IMR-90 (cell line): ENCODE measurements at regions not wholly inside any gene's neighbourhood (a gene's known extent, or its start where the extent isn't known, plus 50 kb on each side); places are given as distances from the start of the nearest gene placed in this dataset.

Experiments used
- ATAC-seq: fragments of 200-7000 bp; cut with Tn5 transposase; 2 replicates; pipeline ENCODE4 v1.9.1; 2020; ENCODE audit warnings: low read depth, mild to moderate bottlenecking, moderate library complexity
- BruUV-seq: library from RNA; stranded (reverse); fragments of 400-500 nt; replicated peaks from 2 replicates; lab custom pipeline; 2021; lab: Mats Ljungman, UMichigan
- CTCF ChIA-PET: fragments of 300-600 bp; formaldehyde crosslinking; extraction: SDS; loops from one replicate; lab custom pipeline; 2021; ENCODE audit warnings: antibody characterized with exemption; lab: Yijun Ruan, JAX
- POLR2A ChIA-PET: fragments of 300-600 bp; sonication (Branson Sonifier 250); formaldehyde crosslinking; loops from one replicate; lab custom pipeline; 2022; ENCODE audit warnings: antibody characterized with exemption; ENCODE audit not compliant: unreplicated experiment; lab: Charles Lee
- DNase-seq: peaks from one replicate; pipeline ENCODE4 v3.0.0; 2013
- H2AFZ ChIP-seq: replicated peaks from 2 replicates; pipeline ENCODE3; 2013; ENCODE audit warnings: low read length, mild to moderate bottlenecking; ENCODE audit not compliant: poor library complexity
- H2AK5ac ChIP-seq: 2 replicates; pipeline ENCODE4 v1.6.1; 2013; ENCODE audit warnings: low read depth, low read length, inconsistent platforms
- H2AK9ac ChIP-seq: replicated peaks from 2 replicates; pipeline ENCODE3; 2013; ENCODE audit warnings: mild to moderate bottlenecking, low read depth, low read length, moderate library complexity; ENCODE audit not compliant: poor library complexity
- H2BK120ac ChIP-seq: 2 replicates; pipeline ENCODE4 v1.6.1; 2013; ENCODE audit warnings: low read depth, low read length, inconsistent platforms
- H2BK15ac ChIP-seq: 3 replicates; pipeline ENCODE4 v1.6.1; 2013; ENCODE audit warnings: low read depth, low read length, inconsistent platforms
- H2BK20ac ChIP-seq: 2 replicates; pipeline ENCODE4 v1.6.1; 2013; ENCODE audit warnings: low read depth, mild to moderate bottlenecking, inconsistent platforms, low read length, moderate library complexity
- H2BK5ac ChIP-seq: 2 replicates; pipeline ENCODE4 v1.6.1; 2013; ENCODE audit warnings: mild to moderate bottlenecking, low read depth, low read length, inconsistent platforms; ENCODE audit not compliant: poor library complexity, severe bottlenecking
- H3K14ac ChIP-seq: replicated peaks from 2 replicates; pipeline ENCODE4 v1.6.1; 2013; ENCODE audit warnings: low read depth, low read length, inconsistent platforms
- H3K18ac ChIP-seq: 2 replicates; pipeline ENCODE4 v1.6.1; 2013; ENCODE audit warnings: low read depth, low read length, control low read depth
- H3K23ac ChIP-seq: 2 replicates; pipeline ENCODE4 v1.6.1; 2013; ENCODE audit warnings: low read depth, low read length, inconsistent platforms
- H3K27ac ChIP-seq: 2 replicates; pipeline ENCODE4 v1.5.1; 2013; ENCODE audit warnings: mild to moderate bottlenecking, control low read depth, low read length; ENCODE audit not compliant: insufficient read depth
- H3K27me3 ChIP-seq: 2 replicates; pipeline ENCODE4 v1.6.1; 2013; ENCODE audit warnings: low read length; ENCODE audit not compliant: control insufficient read depth, insufficient read depth
- H3K36me3 ChIP-seq: 2 replicates; pipeline ENCODE4 v1.6.1; 2013; ENCODE audit warnings: low read length, mixed read lengths; ENCODE audit not compliant: control insufficient read depth, insufficient read depth
- H3K4ac ChIP-seq: 2 replicates; pipeline ENCODE4 v1.6.1; 2013; ENCODE audit warnings: low read depth, low read length, inconsistent platforms
- H3K4me1 ChIP-seq: 2 replicates; pipeline ENCODE4 v1.6.1; 2013; ENCODE audit warnings: low read length, mixed read lengths; ENCODE audit not compliant: control insufficient read depth, insufficient read depth
- H3K4me2 ChIP-seq: 2 replicates; pipeline ENCODE4 v1.6.1; 2013; ENCODE audit warnings: low read depth, mild to moderate bottlenecking, control low read depth, low read length, moderate library complexity
- H3K4me3 ChIP-seq: 2 replicates; pipeline ENCODE4 v1.5.1; 2013; ENCODE audit warnings: low read depth, mild to moderate bottlenecking, control low read depth, low read length, moderate library complexity; ENCODE audit not compliant: insufficient read depth
- H3K56ac ChIP-seq: 2 replicates; pipeline ENCODE4 v1.6.1; 2013; ENCODE audit warnings: low read length, inconsistent platforms; ENCODE audit not compliant: insufficient read depth; ENCODE audit errors: extremely low read depth
- H3K79me1 ChIP-seq, 2 experiments: 2 replicates each; pipeline ENCODE4 v1.6.1; 2013; ENCODE audit warnings: low read length in 2 of 2, inconsistent platforms in 1 of 2, low read depth in 1 of 2
- H3K9ac ChIP-seq: 2 replicates; pipeline ENCODE4 v1.6.1; 2013; ENCODE audit warnings: low read depth, low read length, control low read depth
- H3K9me1 ChIP-seq: 2 replicates; pipeline ENCODE4 v1.6.1; 2013; ENCODE audit warnings: low read length, inconsistent platforms; ENCODE audit not compliant: insufficient read depth
- H3K9me3 ChIP-seq: 2 replicates; pipeline ENCODE4 v1.6.1; 2013; ENCODE audit warnings: low read length; ENCODE audit not compliant: control insufficient read depth, insufficient read depth
- H4K20me1 ChIP-seq: 2 replicates; pipeline ENCODE4 v1.6.1; 2013; ENCODE audit warnings: low read length, inconsistent platforms; ENCODE audit not compliant: insufficient read depth
- H4K5ac ChIP-seq: 2 replicates; pipeline ENCODE4 v1.6.1; 2013; ENCODE audit warnings: mild to moderate bottlenecking, low read depth, low read length, control low read depth
- H4K8ac ChIP-seq, 2 experiments: 2 replicates each; pipeline ENCODE4 v1.6.1; 2013; ENCODE audit warnings: low read depth in 2 of 2, low read length in 2 of 2, control low read depth in 1 of 2, inconsistent platforms in 1 of 2
- H4K91ac ChIP-seq: 2 replicates; pipeline ENCODE4 v1.6.1; 2013; ENCODE audit warnings: low read depth, low read length, inconsistent platforms; ENCODE audit not compliant: insufficient read depth
- POLR2A ChIP-seq: IDR thresholded peaks from 2 replicates; pipeline ENCODE4 v1.6.1; 2012; ENCODE audit warnings: mild to moderate bottlenecking, low read depth, low read length
- WGBS, 2 experiments: methylation state at CpG; one replicate each; pipeline versions ENCODE4 v1.1.5 to v1.1.7; 2013; ENCODE audit warnings: missing lambda C conversion rate in 2 of 2; ENCODE audit not compliant: insufficient read length in 1 of 2; ENCODE audit errors: extremely low coverage in 2 of 2; 5-methylcytosine and 5-hydroxymethylcytosine counted together
- dilution Hi-C: fragments of 300-500 bp; cut with HindIII; formaldehyde crosslinking; loops from one replicate; pipeline ENCODE4 v1.14.3; 2018; ENCODE audit warnings: low sequenced_read_pairs; ENCODE audit not compliant: unreplicated experiment
- in situ Hi-C: fragments of 300-500 bp; cut with MboI; formaldehyde crosslinking; loops from 3 replicates; pipeline ENCODE4 v1.14.3; 2019; ENCODE audit warnings: low sequenced_read_pairs, inconsistent platforms, mixed read lengths
- intact Hi-C: fragments of 100-400 bp; cut with micrococcal nuclease; formaldehyde crosslinking; loops from 2 replicates; pipeline ENCODE4 v1.10.0; 2022

DNA sequence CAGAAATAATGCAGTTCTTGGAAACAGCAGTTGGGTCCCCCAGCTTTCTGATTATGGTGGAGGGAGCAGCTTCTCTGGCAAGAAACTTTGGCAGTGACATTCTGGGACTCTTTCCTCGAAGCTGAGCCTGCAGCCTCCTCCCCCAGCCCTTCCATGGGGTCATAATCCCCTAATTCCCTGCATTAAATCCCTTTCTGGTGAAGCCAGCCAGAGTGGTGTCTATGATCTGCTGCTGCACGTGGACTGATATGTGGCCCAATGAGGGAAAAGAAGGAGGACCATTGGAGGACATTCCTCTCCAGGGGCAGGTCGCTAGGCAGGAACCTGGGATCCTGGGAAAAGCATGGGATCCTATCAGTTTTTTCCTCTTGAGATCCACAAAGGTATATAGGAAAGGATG lies 470.5 kb downstream of the RPS24 start:
- no peaks in the 10 kb centered on the region; the same call in 1 of the 2 replicates for H3K27me3 ChIP-seq
- no peak overlapping the region for H2BK15ac ChIP-seq
- H2AFZ ChIP-seq: no peak overlapping the region
- H2BK120ac ChIP-seq: no peak overlapping the region
- intact Hi-C loops: no loop called here
- H3K36me3 ChIP-seq: no peaks in the 10 kb centered on the region
- no peaks in the 10 kb centered on the region for H4K20me1 ChIP-seq
- ATAC-seq: no peak
- ChIA-PET POLR2A (no interaction called here), CTCF (no interaction called here)
- no peak overlapping the region for H3K56ac ChIP-seq
- H4K5ac ChIP-seq: no peak overlapping the region
- no peak overlapping the region for H4K91ac ChIP-seq
- no peak overlapping the region for H2BK20ac ChIP-seq
- WGBS, 2 experiments: no CpG with 5 or more reads among the region's 3 CpGs
- H3K27ac ChIP-seq: no peak overlapping the region
- H3K9me1 ChIP-seq: no peaks in the 10 kb centered on the region; the same call in 1 of the 2 replicates
- no peak overlapping the region for H2AK9ac ChIP-seq
- H3K9ac ChIP-seq: no peak overlapping the region
- H3K4me2 ChIP-seq: no peak overlapping the region
- no peak for DNase-seq
- no peak overlapping the region for H2AK5ac ChIP-seq
- BruUV-seq: no TSS peak
- no peaks in the 10 kb centered on the region for H3K79me1 ChIP-seq
- dilution Hi-C loops: no loop called here
- no peak overlapping the region for H3K14ac ChIP-seq
- no peaks in the 10 kb centered on the region for H3K9me3 ChIP-seq
- H3K4me1 ChIP-seq: peaks cover 9% of the 10 kb centered on the region
- no peak overlapping the region for H3K4ac ChIP-seq
- no peak overlapping the region for H3K4me3 ChIP-seq
- H3K18ac ChIP-seq: no peak overlapping the region
- H3K23ac ChIP-seq: no peak overlapping the region
- H2BK5ac ChIP-seq: no peak overlapping the region
- H4K8ac ChIP-seq: no peak overlapping the region
- in situ Hi-C loops: no loop called here
- no peak for TF ChIP-seq POLR2A
